Neutrophil (primary cell): ENCODE measurements at regions not wholly inside any gene's neighbourhood (a gene's known extent, or its start where the extent isn't known, plus 50 kb on each side); places are given as distances from the start of the nearest gene placed in this dataset.

Experiments used
- H3K27ac ChIP-seq: fragments of 200-600 bp; sonication (generic); 2 replicates; pipeline ENCODE4 v1.5.1; 2016; ENCODE audit warnings: mild to moderate bottlenecking, moderate library complexity
- H3K27me3 ChIP-seq: fragments of 200-600 bp; sonication (generic); 2 replicates; pipeline ENCODE4 v1.6.0; 2016; ENCODE audit warnings: mild to moderate bottlenecking
- H3K36me3 ChIP-seq: fragments of 200-600 bp; sonication (generic); 2 replicates; pipeline ENCODE4 v1.5.1; 2017
- H3K4me1 ChIP-seq, 2 experiments: fragments of 200-600 bp in 1 of 2; sonication (generic) in 1 of 2; 1 replicate in 1 of 2; 2 replicates in 1 of 2; pipeline versions ENCODE4 v1.5.1 to v1.6.1; 2013 to 2016; ENCODE audit warnings: low read depth in 1 of 2, low read length in 1 of 2, mild to moderate bottlenecking in 1 of 2, moderate library complexity in 1 of 2; ENCODE audit not compliant: control insufficient read depth in 1 of 2, insufficient read depth in 1 of 2
- H3K4me3 ChIP-seq, 2 experiments: fragments of 200-600 bp in 1 of 2; sonication (generic) in 1 of 2; 1 replicate in 1 of 2; 2 replicates in 1 of 2; pipeline ENCODE4 v1.5.1; 2013 to 2016; ENCODE audit warnings: low read depth in 1 of 2, low read length in 1 of 2, mild to moderate bottlenecking in 1 of 2, moderate library complexity in 1 of 2
- H3K9me3 ChIP-seq: fragments of 200-600 bp; sonication (generic); 2 replicates; pipeline ENCODE4 v1.5.1; 2016
- CTCF ChIP-seq: fragments of 200-600 bp; sonication (generic); IDR thresholded peaks from 2 replicates; pipeline ENCODE4 v1.5.1; 2016; ENCODE audit warnings: antibody characterized with exemption

- no peaks in the 10 kb centered on the region for H3K9me3 ChIP-seq
- H3K4me1 ChIP-seq: no peaks in the 10 kb centered on the region
- no peak overlapping the region for H3K4me3 ChIP-seq
- no peak for TF ChIP-seq CTCF
- H3K27ac ChIP-seq: no peak overlapping the region
- no peaks in the 10 kb centered on the region for H3K27me3 ChIP-seq
- H3K36me3 ChIP-seq: no peaks in the 10 kb centered on the region
Observed at GRCh38 chr21:26683996-26684395, 110.9 kb upstream of the CYYR1 start.

GRCh38 chr21:26679284-26679683, 106.2 kb upstream of the CYYR1 start:
- Histone ChIP-seq H3K4me1 (no peaks in the 10 kb centered on the region), H3K4me3 (no peak overlapping the region), H3K9me3 (no peaks in the 10 kb centered on the region), H3K27me3 (no peaks in the 10 kb centered on the region), H3K27ac (no peak overlapping the region), H3K36me3 (no peaks in the 10 kb centered on the region)
- TF ChIP-seq CTCF: no peak

GRCh38 chr21:26674323-26674722, 101.2 kb upstream of the CYYR1 start:
- no peaks in the 10 kb centered on the region for H3K27me3 ChIP-seq
- H3K4me1 ChIP-seq: no peaks in the 10 kb centered on the region
- no peaks in the 10 kb centered on the region for H3K9me3 ChIP-seq
- H3K36me3 ChIP-seq: no peaks in the 10 kb centered on the region
- no peak for TF ChIP-seq CTCF
- H3K27ac ChIP-seq: no peak overlapping the region
- no peak overlapping the region for H3K4me3 ChIP-seq

GRCh38 chr21:26669215-26669764, 96.2 kb upstream of the CYYR1 start:
- H3K27ac ChIP-seq: no peak overlapping the region
- H3K36me3 ChIP-seq: no peaks in the 10 kb centered on the region
- no peaks in the 10 kb centered on the region for H3K9me3 ChIP-seq
- H3K4me1 ChIP-seq: no peaks in the 10 kb centered on the region
- no peak overlapping the region for H3K4me3 ChIP-seq
- TF ChIP-seq CTCF: no peak
- no peaks in the 10 kb centered on the region for H3K27me3 ChIP-seq

GRCh38 chr21:26659757-26660156, 86.7 kb upstream of the CYYR1 start:
- TF ChIP-seq CTCF: no peak
- Histone ChIP-seq H3K27ac (no peak overlapping the region), H3K4me1 (no peaks in the 10 kb centered on the region), H3K27me3 (no peaks in the 10 kb centered on the region), H3K36me3 (no peaks in the 10 kb centered on the region), H3K9me3 (no peaks in the 10 kb centered on the region), H3K4me3 (no peak overlapping the region)

GRCh38 chr21:26659182-26659581, 86.1 kb upstream of the CYYR1 start:
- Histone ChIP-seq H3K36me3 (no peaks in the 10 kb centered on the region), H3K4me3 (no peak overlapping the region), H3K9me3 (no peaks in the 10 kb centered on the region), H3K4me1 (no peaks in the 10 kb centered on the region), H3K27ac (no peak overlapping the region), H3K27me3 (no peaks in the 10 kb centered on the region)
- TF ChIP-seq CTCF: no peak
